NB4 (cell line): ENCODE measurements at regions not wholly inside any gene's neighbourhood (a gene's known extent, or its start where the extent isn't known, plus 50 kb on each side); places are given as distances from the start of the nearest gene placed in this dataset.

Experiments used
- DNase-seq: peaks from one replicate; pipeline ENCODE4 v3.0.0; 2010; ENCODE audit warnings: low read depth
- H3K4me3 ChIP-seq: one replicate; pipeline ENCODE4 v1.5.1; 2011; ENCODE audit warnings: mild to moderate bottlenecking, low read depth, low read length, moderate library complexity
- MYC ChIP-seq: IDR thresholded peaks from 2 replicates; pipeline ENCODE4 v1.6.1; 2011; ENCODE audit warnings: low read depth, low read length
- POLR2A ChIP-seq: IDR thresholded peaks from 2 replicates; pipeline ENCODE4 v1.6.1; 2011; ENCODE audit warnings: mild to moderate bottlenecking; ENCODE audit not compliant: insufficient read length; ENCODE audit errors: extremely low read depth
- TF ChIP-seq, protein P1 (sequence below): IDR thresholded peaks from 2 replicates; pipeline ENCODE4 v1.6.1; 2011; ENCODE audit warnings: low read depth, low read length
- TF ChIP-seq, protein P2 (sequence below): IDR thresholded peaks from one replicate; pipeline ENCODE4 v1.5.1; 2012; ENCODE audit warnings: low read depth, low read length

DNA sequence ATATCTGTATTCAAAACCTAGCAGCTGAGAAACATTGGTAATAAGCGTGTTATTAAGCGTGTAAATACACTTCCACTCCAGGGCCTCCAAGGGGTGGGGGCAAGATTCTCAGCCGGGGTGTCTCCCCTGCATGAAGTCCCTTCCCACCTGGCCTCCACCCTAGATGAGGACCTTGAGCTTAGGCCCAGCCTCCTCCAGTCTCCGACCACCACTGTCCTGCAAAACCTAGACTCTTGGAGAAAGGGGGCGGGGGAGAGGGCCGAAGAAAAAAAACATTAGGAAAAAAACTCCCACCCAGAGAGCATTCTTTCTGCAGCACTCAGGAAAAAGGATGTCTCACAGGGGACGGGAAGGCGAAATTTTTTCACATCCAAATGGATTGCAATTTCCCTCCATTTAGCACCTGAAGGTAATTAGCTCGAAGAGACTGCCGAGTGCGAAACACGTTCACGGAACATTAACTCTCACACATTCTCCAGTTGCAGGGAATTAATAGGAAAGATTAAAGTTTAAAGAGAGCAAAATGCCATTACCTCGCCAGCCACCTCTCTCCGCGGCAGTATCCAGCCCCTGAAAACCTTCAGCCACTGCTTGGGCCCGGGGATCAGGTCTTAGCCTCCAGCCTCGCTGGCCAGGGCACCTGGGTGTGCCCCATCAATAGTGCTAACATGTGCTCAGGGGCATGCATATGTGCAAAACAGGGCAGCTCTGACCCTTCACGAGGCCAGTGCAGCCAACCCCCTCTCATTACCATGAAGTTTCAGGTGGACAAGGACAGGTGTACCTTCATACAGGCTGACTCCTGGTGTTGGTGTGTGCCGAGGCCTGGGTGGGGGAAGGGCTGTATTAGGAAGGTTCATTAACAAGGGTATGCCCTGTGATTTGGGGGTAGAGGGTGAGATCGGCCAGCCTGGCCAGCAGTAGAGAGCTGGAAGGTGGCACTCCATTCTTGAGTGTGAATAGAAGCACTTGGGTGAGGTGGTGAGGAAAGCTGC lies 77.2 kb downstream of the HIF1AN start:
- TF ChIP-seq, protein P1, sequence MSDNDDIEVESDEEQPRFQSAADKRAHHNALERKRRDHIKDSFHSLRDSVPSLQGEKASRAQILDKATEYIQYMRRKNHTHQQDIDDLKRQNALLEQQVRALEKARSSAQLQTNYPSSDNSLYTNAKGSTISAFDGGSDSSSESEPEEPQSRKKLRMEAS, result no peak
- TF ChIP-seq MYC (no peak), POLR2A (no peak)
- TF ChIP-seq, protein P2, sequence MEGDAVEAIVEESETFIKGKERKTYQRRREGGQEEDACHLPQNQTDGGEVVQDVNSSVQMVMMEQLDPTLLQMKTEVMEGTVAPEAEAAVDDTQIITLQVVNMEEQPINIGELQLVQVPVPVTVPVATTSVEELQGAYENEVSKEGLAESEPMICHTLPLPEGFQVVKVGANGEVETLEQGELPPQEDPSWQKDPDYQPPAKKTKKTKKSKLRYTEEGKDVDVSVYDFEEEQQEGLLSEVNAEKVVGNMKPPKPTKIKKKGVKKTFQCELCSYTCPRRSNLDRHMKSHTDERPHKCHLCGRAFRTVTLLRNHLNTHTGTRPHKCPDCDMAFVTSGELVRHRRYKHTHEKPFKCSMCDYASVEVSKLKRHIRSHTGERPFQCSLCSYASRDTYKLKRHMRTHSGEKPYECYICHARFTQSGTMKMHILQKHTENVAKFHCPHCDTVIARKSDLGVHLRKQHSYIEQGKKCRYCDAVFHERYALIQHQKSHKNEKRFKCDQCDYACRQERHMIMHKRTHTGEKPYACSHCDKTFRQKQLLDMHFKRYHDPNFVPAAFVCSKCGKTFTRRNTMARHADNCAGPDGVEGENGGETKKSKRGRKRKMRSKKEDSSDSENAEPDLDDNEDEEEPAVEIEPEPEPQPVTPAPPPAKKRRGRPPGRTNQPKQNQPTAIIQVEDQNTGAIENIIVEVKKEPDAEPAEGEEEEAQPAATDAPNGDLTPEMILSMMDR, result no peak
- no peak for DNase-seq
- H3K4me3 ChIP-seq, result no peak overlapping the region

DNA sequence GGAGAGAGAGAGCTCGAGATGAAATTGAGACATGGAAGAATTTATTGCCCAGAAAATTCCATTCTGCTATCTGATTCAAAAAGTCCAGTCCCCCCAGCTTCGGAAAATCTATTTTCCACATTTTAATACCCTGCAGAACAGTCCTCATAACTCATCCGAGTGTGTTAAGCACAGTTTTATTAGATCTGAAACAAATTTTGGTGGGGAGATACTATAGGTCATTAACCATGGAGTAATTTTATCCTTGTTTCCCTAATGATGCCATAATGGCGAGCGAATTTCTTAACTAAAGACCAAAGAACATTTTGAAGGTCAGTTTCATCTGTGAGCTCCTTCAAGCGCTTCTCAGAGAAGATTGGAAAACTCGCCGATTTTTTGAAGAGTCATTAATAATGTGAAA lies 78.1 kb downstream of the HIF1AN start:
- no peak for DNase-seq
- no peak overlapping the region for H3K4me3 ChIP-seq
- TF ChIP-seq, protein P2, result no peak
- TF ChIP-seq MYC (no peak), POLR2A (no peak)
- TF ChIP-seq, protein P1, result no peak

DNA sequence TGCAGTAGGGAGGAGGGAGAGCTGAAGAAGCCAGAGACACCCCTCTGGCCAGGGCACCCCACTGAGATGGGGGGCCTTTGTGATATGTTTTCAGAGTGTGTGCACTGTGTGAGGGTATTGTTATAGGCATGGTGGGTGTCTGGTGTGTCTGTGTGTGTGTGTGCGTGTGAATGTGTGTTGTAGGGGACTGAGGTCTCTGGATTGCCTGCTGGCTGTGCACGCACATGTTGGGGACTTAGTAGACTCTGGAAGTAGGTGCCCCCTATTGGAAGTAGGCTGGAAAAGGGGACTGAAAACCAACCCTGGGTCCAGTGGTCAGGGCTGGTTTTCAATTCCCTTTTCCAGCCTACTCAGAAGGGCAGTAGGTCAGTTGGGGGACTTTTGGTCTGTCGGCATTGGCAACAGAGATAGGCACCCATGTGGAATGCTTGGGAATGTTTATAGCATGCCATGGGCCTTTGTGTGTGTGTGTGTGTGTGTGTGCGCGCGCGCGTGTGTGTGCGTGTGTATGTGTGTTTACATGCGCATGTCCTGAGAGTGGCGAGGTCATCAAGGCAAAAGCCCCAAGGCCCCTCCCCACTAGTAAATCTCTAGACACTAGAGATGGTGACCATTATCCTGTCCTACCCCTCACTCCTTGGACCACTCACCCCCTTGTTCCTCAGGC lies 78.8 kb downstream of the HIF1AN start:
- TF ChIP-seq, protein P2, result no peak
- TF ChIP-seq MYC, result no peak
- TF ChIP-seq, protein P1, result no peak
- TF ChIP-seq POLR2A, result no peak
- H3K4me3 ChIP-seq, result no peak overlapping the region
- peak; percentile 12 for DNase-seq

DNA sequence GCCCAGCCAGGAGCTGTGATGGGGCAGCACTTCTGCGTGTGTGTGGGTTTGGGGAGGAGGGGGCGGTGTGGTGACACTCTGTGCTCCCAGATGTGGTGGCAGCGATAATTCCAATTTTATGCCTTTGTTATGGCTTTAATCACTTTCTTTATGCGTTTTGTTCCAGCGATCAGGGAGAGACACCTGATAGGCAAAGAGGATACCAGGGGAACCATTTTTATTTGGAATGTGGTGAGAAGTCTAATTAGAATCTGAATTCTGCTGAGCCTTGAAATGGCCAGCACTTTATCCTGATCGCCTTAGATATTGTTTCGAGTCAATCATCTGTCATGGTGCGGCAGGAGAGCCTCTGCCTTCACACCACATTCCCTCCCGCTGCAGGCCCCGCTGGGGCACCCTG lies 79.5 kb downstream of the HIF1AN start:
- no peak for DNase-seq
- TF ChIP-seq MYC (no peak), POLR2A (no peak)
- TF ChIP-seq, protein P2, result no peak
- TF ChIP-seq, protein P1, result no peak
- no peak overlapping the region for H3K4me3 ChIP-seq

DNA sequence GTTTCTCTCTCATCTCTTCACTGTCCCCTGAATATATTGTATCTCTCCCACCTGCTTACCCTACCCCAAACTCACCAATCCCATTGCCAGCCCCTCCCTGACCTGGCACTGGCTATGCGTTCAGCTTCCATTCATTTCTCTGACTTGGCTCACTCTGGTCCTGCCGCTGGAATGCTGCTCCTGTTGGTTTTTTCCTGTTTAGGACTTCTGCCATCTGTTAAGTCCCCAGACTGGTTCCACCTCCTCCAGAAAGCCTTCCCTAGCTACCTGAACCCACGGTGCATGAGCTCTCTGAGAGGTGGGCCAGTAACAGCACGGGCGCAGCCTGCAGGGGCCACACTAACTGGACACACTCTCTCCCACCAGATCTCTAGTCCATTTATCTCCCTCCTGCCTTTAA lies 80.2 kb downstream of the HIF1AN start:
- H3K4me3 ChIP-seq, result no peak overlapping the region
- TF ChIP-seq MYC (no peak), POLR2A (no peak)
- TF ChIP-seq, protein P1, result no peak
- TF ChIP-seq, protein P2, result no peak
- no peak for DNase-seq
